Suprapubic skin (tissue), 2 donors: ENCODE measurements at regions not wholly inside any gene's neighbourhood (a gene's known extent, or its start where the extent isn't known, plus 50 kb on each side); places are given as distances from the start of the nearest gene placed in this dataset.

Experiments used
- EP300 ChIP-seq: sonication (generic); formaldehyde crosslinking; IDR thresholded peaks from one replicate; pipeline ENCODE4 v1.6.1; 2017; ENCODE audit warnings: antibody characterized with exemption
- POLR2A ChIP-seq, 2 donors: fragments of 450-650 bp; IDR thresholded peaks; one replicate each; pipeline ENCODE4 v1.6.1; 2017; ENCODE audit warnings: antibody characterized with exemption in 2 of 2, mild to moderate bottlenecking in 2 of 2, moderate library complexity in 2 of 2

DNA sequence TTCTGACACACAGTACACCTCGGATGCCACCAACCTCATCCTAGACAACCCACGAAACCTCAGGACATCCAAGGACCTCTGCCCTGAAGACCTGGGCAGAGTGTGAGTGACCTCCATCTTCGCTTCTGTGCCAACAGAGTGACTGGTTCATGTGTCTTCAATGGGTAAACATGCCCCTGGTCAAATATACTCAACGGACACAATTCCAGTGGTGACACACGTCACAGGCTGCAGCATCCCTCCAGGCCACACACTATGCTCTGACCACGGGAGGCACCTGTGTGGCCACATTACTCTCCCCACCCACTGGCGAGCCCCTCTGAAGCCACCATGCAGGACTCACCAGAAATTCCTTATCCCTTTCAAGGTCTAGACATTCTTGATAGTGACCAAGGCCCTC lies 85.2 kb downstream of the GALR1 start:
- no peak for TF ChIP-seq POLR2A (IDR thresholded peaks at IDR 0.05)
- no peak for TF ChIP-seq EP300
